ENCODE measurements at regions not wholly inside any gene's neighbourhood (a gene's known extent, or its start where the extent isn't known, plus 50 kb on each side); places are given as distances from the start of the nearest gene placed in this dataset.

GRCh38 chrX:25640276-25640675 is 497.9 kb upstream of the MAGEB18 start:
- TF ChIP-seq REST (IDR thresholded peaks at IDR 0.05; ENCODE audit: borderline replicate concordance) = no peak
- TF ChIP-seq MXI1 (conservative IDR thresholded peaks at IDR 0.05; ENCODE audit: poor library complexity, severe bottlenecking) = no peak
- TF ChIP-seq CTCF (IDR thresholded peaks at IDR 0.05; ENCODE audit: poor library complexity, severe bottlenecking) = no peak
- TF ChIP-seq EZH2 (IDR thresholded peaks at IDR 0.05; ENCODE audit: borderline replicate concordance, insufficient read depth, low read length, poor library complexity, severe bottlenecking) = no peak

All from neural cell (in vitro differentiated cells).